Peyer's patch (tissue), 4 donors: ENCODE measurements at regions not wholly inside any gene's neighbourhood (a gene's known extent, or its start where the extent isn't known, plus 50 kb on each side); places are given as distances from the start of the nearest gene placed in this dataset.

Source experiments
- POLR2A ChIP-seq, 2 donors: fragments of 450-650 bp; IDR thresholded peaks; one replicate each; pipeline ENCODE4 v1.5.1; 2017; ENCODE audit warnings: antibody characterized with exemption in 2 of 2, mild to moderate bottlenecking in 2 of 2, moderate library complexity in 2 of 2
- TF ChIP-seq, protein P1 (sequence below), 6 experiments: fragments of 450-650 bp in 4 of 6; fragments of 200-600 bp in 2 of 6; sonication (generic) in 1 of 6; IDR thresholded peaks; one replicate each; pipeline ENCODE4 v1.5.1; 2017 to 2019; ENCODE audit warnings: antibody characterized with exemption in 6 of 6, mild to moderate bottlenecking in 3 of 6, moderate library complexity in 1 of 6

DNA sequence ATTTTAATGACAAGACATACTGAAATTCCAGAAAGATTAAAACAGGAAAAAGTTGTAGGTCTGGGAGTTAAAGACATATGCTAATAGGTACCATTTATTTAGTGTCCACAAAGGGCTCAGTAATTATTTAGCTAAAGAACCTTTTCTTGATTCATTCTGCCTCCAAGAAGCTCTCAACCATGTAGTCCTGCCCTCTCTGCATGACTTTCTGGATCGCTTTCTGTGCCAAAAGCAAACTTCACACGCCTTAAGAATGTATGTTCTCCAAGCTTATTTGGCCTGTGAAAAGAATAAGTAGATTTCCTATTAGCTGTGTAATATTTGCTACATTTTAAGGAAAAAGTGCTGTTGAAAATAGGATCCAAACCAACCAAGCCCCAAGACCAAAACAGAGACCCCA is 291.7 kb downstream of the C12orf75 start:
- TF ChIP-seq, protein P1, sequence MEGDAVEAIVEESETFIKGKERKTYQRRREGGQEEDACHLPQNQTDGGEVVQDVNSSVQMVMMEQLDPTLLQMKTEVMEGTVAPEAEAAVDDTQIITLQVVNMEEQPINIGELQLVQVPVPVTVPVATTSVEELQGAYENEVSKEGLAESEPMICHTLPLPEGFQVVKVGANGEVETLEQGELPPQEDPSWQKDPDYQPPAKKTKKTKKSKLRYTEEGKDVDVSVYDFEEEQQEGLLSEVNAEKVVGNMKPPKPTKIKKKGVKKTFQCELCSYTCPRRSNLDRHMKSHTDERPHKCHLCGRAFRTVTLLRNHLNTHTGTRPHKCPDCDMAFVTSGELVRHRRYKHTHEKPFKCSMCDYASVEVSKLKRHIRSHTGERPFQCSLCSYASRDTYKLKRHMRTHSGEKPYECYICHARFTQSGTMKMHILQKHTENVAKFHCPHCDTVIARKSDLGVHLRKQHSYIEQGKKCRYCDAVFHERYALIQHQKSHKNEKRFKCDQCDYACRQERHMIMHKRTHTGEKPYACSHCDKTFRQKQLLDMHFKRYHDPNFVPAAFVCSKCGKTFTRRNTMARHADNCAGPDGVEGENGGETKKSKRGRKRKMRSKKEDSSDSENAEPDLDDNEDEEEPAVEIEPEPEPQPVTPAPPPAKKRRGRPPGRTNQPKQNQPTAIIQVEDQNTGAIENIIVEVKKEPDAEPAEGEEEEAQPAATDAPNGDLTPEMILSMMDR (IDR thresholded peaks at IDR 0.05) = no peak
- TF ChIP-seq POLR2A (IDR thresholded peaks at IDR 0.05) = no peak
